BE2C (cell line): ENCODE measurements at regions not wholly inside any gene's neighbourhood (a gene's known extent, or its start where the extent isn't known, plus 50 kb on each side); places are given as distances from the start of the nearest gene placed in this dataset.

Experiments used
- DNase-seq: peaks from one replicate; pipeline ENCODE4 v3.0.0-alpha.2; 2020
- H3K27me3 ChIP-seq: fragments of 250-450 bp; sonication (Bioruptor Pico); 2 replicates; pipeline ENCODE4 v1.5.1; 2020; ENCODE audit warnings: mild to moderate bottlenecking
- H3K36me3 ChIP-seq: fragments of 250-450 bp; sonication (Bioruptor Pico); 2 replicates; pipeline ENCODE4 v1.5.1; 2020; ENCODE audit warnings: mild to moderate bottlenecking
- H3K4me1 ChIP-seq: fragments of 250-450 bp; sonication (Bioruptor Pico); 2 replicates; pipeline ENCODE4 v1.5.1; 2020
- H3K4me3 ChIP-seq: 2 replicates; pipeline ENCODE4 v1.5.1; 2011; ENCODE audit warnings: low read depth, low read length
- H3K9me3 ChIP-seq: fragments of 250-450 bp; sonication (Bioruptor Pico); 2 replicates; pipeline ENCODE4 v1.5.1; 2020
- CTCF ChIP-seq: IDR thresholded peaks from 2 replicates; pipeline ENCODE4 v1.5.1; 2012; ENCODE audit warnings: mild to moderate bottlenecking, low read depth, low read length

GRCh38 chr5:74201334-74202081 is 439.0 kb downstream of the ENC1 start:
- H3K4me3 ChIP-seq = no peak overlapping the region
- no peaks in the 10 kb centered on the region for H3K9me3 ChIP-seq
- no peaks in the 10 kb centered on the region for H3K27me3 ChIP-seq
- H3K4me1 ChIP-seq = peaks cover 22% of the 10 kb centered on the region
- no peaks in the 10 kb centered on the region for H3K36me3 ChIP-seq
- no peak for TF ChIP-seq CTCF
- DNase-seq = peak; percentile 72

- TF ChIP-seq CTCF = no peak
- Histone ChIP-seq H3K4me1 (peaks cover 21% of the 10 kb centered on the region), H3K4me3 (no peak overlapping the region), H3K27me3 (no peaks in the 10 kb centered on the region), H3K9me3 (no peaks in the 10 kb centered on the region), H3K36me3 (no peaks in the 10 kb centered on the region)
- peak; percentile 25 for DNase-seq
These were observed 440.0 kb downstream of the ENC1 start for GRCh38 chr5:74200560-74200959.

- DNase-seq = no peak
- Histone ChIP-seq H3K36me3 (no peaks in the 10 kb centered on the region), H3K9me3 (no peaks in the 10 kb centered on the region), H3K4me1 (peaks cover 21% of the 10 kb centered on the region), H3K27me3 (no peaks in the 10 kb centered on the region), H3K4me3 (no peak overlapping the region)
- TF ChIP-seq CTCF = no peak
These were observed 440.9 kb downstream of the ENC1 start for GRCh38 chr5:74199436-74200210.

DNA sequence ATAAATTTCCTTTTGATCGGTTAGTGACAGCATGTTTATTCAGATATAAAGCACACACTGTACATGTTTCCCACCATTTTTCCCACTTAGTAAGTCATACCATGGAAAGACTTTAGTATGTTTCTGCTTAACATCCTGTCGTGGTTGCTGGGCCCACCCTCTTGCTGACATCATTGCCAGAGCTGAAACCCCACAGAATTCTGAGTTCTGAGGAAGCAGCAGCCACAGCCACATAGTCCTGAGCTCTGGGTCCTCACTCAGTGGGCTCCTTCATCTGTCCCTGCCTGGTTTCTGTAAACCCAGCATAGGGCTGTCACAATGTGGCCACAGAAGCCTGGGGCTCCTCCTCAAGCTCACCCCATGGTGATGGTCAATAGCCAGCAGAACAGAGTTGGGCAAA is 441.5 kb downstream of the ENC1 start:
- no peak for DNase-seq
- Histone ChIP-seq H3K27me3 (no peaks in the 10 kb centered on the region), H3K36me3 (no peaks in the 10 kb centered on the region), H3K4me3 (no peak overlapping the region), H3K4me1 (peaks cover 21% of the 10 kb centered on the region), H3K9me3 (no peaks in the 10 kb centered on the region)
- TF ChIP-seq CTCF = no peak

- peaks cover 21% of the 10 kb centered on the region for H3K4me1 ChIP-seq
- H3K4me3 ChIP-seq = no peak overlapping the region
- DNase-seq = no peak
- H3K9me3 ChIP-seq = no peaks in the 10 kb centered on the region
- H3K27me3 ChIP-seq = no peaks in the 10 kb centered on the region
- no peak for TF ChIP-seq CTCF
- H3K36me3 ChIP-seq = no peaks in the 10 kb centered on the region
These were observed 442.4 kb downstream of the ENC1 start for GRCh38 chr5:74198156-74198555.

GRCh38 chr5:74196233-74196632 is 444.3 kb downstream of the ENC1 start:
- Histone ChIP-seq H3K4me1 (peaks cover 9% of the 10 kb centered on the region), H3K27me3 (no peaks in the 10 kb centered on the region), H3K4me3 (no peak overlapping the region), H3K9me3 (no peaks in the 10 kb centered on the region), H3K36me3 (no peaks in the 10 kb centered on the region)
- TF ChIP-seq CTCF = no peak
- no peak for DNase-seq
